Panc1 (cell line): ENCODE measurements at regions not wholly inside any gene's neighbourhood (a gene's known extent, or its start where the extent isn't known, plus 50 kb on each side); places are given as distances from the start of the nearest gene placed in this dataset.
"Not testable (repeated sequence)": the region's sequence is repeated elsewhere in the genome, so short reads cannot be mapped to it uniquely, and the experiment has no call there.

Experiments used
- ATAC-seq: fragments of 200-7000 bp; cut with Tn5 transposase; 2 replicates; pipeline ENCODE4 v1.9.1; 2020; ENCODE audit warnings: mild to moderate bottlenecking, moderate library complexity
- BruUV-seq: library from RNA; stranded (reverse); fragments of 400-500 nt; replicated peaks from 2 replicates; lab custom pipeline; 2021; lab: Mats Ljungman, UMichigan
- CTCF ChIA-PET: fragments of 300-600 bp; sonication (Branson Sonifier 250); formaldehyde crosslinking; loops from one replicate; lab custom pipeline; 2022; ENCODE audit warnings: antibody characterized with exemption; lab: Charles Lee
- POLR2A ChIA-PET: fragments of 300-600 bp; sonication (Branson Sonifier 250); formaldehyde crosslinking; loops from one replicate; lab custom pipeline; 2022; ENCODE audit warnings: antibody characterized with exemption; lab: Charles Lee
- DNase-seq: peaks from one replicate; pipeline ENCODE4 v3.0.0-alpha.2; 2010; ENCODE audit warnings: low read depth, low spot score
- H3K27ac ChIP-seq: 2 replicates; pipeline ENCODE4 v1.5.1; 2011; ENCODE audit warnings: mild to moderate bottlenecking, low read length, inconsistent platforms
- H3K27me3 ChIP-seq: fragments of 200-500 bp; sonication (Bioruptor generic); 2 replicates; pipeline ENCODE4 v1.6.0; 2014; ENCODE audit warnings: low read length, inconsistent platforms; ENCODE audit not compliant: control insufficient read depth, insufficient read depth
- H3K36me3 ChIP-seq: fragments of 200-500 bp; sonication (Bioruptor generic); 2 replicates; pipeline ENCODE4 v1.5.1; 2014; ENCODE audit warnings: inconsistent platforms, mild to moderate bottlenecking, low read length, moderate library complexity; ENCODE audit not compliant: control insufficient read depth, insufficient read depth
- H3K4me1 ChIP-seq: 2 replicates; pipeline ENCODE4 v1.5.1; 2011; ENCODE audit warnings: inconsistent platforms, mild to moderate bottlenecking, low read length, moderate library complexity; ENCODE audit not compliant: control insufficient read depth, insufficient read depth
- H3K4me3 ChIP-seq, 2 experiments: 2 replicates each; pipeline ENCODE4 v1.5.1; 2011 to 2012; ENCODE audit warnings: low read depth in 2 of 2, low read length in 2 of 2, mild to moderate bottlenecking in 2 of 2, inconsistent platforms in 1 of 2, moderate library complexity in 1 of 2
- H3K9me3 ChIP-seq: fragments of 200-500 bp; sonication (Bioruptor generic); 2 replicates; pipeline ENCODE4 v1.5.1; 2014; ENCODE audit warnings: low read depth, mild to moderate bottlenecking, inconsistent platforms, low read length, moderate library complexity; ENCODE audit not compliant: control insufficient read depth, insufficient read depth
- POLR2AphosphoS5 ChIP-seq: IDR thresholded peaks from 2 replicates; pipeline ENCODE4 v1.6.1; 2012; ENCODE audit warnings: mild to moderate bottlenecking, low read depth, low read length, moderate library complexity
- SIN3A ChIP-seq: IDR thresholded peaks from 2 replicates; pipeline ENCODE4 v1.6.1; 2012; ENCODE audit warnings: low read depth, mild to moderate bottlenecking, low read length, moderate library complexity, borderline replicate concordance; ENCODE audit not compliant: insufficient read depth
- TCF7L2 ChIP-seq: IDR thresholded peaks from 2 replicates; pipeline ENCODE4 v1.6.1; 2011; ENCODE audit warnings: mild to moderate bottlenecking, low read depth, low read length, inconsistent platforms
- in situ Hi-C: cut with HindIII; loops from 2 replicates; pipeline ENCODE4 v1.10.0; 2016; ENCODE audit warnings: low sequenced_read_pairs, low pct_unique_long_range_greater_than_20kb
- intact Hi-C: fragments of 100-400 bp; cut with micrococcal nuclease; formaldehyde crosslinking; loops from one replicate; pipeline ENCODE4 v1.10.0; 2022; ENCODE audit not compliant: unreplicated experiment
- TF ChIP-seq, protein P1 (sequence below), 2 experiments: IDR thresholded peaks; 2 replicates each; pipeline ENCODE4 v1.6.1; 2011 to 2012; ENCODE audit warnings: low read depth in 2 of 2, control low read depth in 1 of 2, low read length in 1 of 2, mild to moderate bottlenecking in 1 of 2, moderate library complexity in 1 of 2; ENCODE audit not compliant: insufficient read depth in 1 of 2
- TF ChIP-seq, protein P2 (sequence below): fragments of 450-650 bp; IDR thresholded peaks from 2 replicates; pipeline ENCODE4 v1.5.1; 2017; ENCODE audit warnings: mild to moderate bottlenecking

DNA sequence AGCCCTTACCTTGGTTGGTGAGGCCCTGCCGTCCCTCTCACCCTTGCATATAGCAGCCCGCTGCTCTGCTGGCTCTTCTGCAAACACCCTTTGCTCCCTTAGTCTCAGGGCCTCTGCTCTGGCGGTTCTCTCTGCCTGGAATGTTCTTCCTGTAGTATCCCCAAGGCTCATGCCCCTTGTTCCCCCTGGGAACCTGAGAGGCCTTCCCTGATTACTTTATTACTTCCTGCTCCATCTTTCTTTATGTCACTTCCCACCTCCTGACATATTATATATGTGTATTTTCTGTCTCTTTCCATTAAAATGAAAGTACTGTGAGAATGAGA is 73.9 kb upstream of the SPRY4 start:
- intact Hi-C loops (no loop called here), in situ Hi-C loops (no loop called here)
- H3K4me1 ChIP-seq, result no peaks in the 10 kb centered on the region
- DNase-seq (no peak), ATAC-seq (no peak)
- H3K9me3 ChIP-seq, result peaks cover 18% of the 10 kb centered on the region; the same call in 1 of the 2 replicates
- no peaks in the 10 kb centered on the region for H3K36me3 ChIP-seq
- no peak overlapping the region for H3K27ac ChIP-seq
- CTCF ChIA-PET, result no interaction called here
- H3K4me3 ChIP-seq, result no peak overlapping the region
- BruUV-seq, result no TSS peak
- POLR2A ChIA-PET, result no interaction called here
- TF ChIP-seq POLR2AphosphoS5 (no peak), TCF7L2 (no peak), SIN3A (no peak)
- TF ChIP-seq, protein P1, sequence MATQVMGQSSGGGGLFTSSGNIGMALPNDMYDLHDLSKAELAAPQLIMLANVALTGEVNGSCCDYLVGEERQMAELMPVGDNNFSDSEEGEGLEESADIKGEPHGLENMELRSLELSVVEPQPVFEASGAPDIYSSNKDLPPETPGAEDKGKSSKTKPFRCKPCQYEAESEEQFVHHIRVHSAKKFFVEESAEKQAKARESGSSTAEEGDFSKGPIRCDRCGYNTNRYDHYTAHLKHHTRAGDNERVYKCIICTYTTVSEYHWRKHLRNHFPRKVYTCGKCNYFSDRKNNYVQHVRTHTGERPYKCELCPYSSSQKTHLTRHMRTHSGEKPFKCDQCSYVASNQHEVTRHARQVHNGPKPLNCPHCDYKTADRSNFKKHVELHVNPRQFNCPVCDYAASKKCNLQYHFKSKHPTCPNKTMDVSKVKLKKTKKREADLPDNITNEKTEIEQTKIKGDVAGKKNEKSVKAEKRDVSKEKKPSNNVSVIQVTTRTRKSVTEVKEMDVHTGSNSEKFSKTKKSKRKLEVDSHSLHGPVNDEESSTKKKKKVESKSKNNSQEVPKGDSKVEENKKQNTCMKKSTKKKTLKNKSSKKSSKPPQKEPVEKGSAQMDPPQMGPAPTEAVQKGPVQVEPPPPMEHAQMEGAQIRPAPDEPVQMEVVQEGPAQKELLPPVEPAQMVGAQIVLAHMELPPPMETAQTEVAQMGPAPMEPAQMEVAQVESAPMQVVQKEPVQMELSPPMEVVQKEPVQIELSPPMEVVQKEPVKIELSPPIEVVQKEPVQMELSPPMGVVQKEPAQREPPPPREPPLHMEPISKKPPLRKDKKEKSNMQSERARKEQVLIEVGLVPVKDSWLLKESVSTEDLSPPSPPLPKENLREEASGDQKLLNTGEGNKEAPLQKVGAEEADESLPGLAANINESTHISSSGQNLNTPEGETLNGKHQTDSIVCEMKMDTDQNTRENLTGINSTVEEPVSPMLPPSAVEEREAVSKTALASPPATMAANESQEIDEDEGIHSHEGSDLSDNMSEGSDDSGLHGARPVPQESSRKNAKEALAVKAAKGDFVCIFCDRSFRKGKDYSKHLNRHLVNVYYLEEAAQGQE (IDR thresholded peaks at IDR 0.05; ENCODE audit: insufficient read depth in 1 of 2, low read depth in 2 of 2, low read length in 1 of 2), result no peak
- TF ChIP-seq, protein P2, sequence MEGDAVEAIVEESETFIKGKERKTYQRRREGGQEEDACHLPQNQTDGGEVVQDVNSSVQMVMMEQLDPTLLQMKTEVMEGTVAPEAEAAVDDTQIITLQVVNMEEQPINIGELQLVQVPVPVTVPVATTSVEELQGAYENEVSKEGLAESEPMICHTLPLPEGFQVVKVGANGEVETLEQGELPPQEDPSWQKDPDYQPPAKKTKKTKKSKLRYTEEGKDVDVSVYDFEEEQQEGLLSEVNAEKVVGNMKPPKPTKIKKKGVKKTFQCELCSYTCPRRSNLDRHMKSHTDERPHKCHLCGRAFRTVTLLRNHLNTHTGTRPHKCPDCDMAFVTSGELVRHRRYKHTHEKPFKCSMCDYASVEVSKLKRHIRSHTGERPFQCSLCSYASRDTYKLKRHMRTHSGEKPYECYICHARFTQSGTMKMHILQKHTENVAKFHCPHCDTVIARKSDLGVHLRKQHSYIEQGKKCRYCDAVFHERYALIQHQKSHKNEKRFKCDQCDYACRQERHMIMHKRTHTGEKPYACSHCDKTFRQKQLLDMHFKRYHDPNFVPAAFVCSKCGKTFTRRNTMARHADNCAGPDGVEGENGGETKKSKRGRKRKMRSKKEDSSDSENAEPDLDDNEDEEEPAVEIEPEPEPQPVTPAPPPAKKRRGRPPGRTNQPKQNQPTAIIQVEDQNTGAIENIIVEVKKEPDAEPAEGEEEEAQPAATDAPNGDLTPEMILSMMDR, result no peak
- no peaks in the 10 kb centered on the region for H3K27me3 ChIP-seq

DNA sequence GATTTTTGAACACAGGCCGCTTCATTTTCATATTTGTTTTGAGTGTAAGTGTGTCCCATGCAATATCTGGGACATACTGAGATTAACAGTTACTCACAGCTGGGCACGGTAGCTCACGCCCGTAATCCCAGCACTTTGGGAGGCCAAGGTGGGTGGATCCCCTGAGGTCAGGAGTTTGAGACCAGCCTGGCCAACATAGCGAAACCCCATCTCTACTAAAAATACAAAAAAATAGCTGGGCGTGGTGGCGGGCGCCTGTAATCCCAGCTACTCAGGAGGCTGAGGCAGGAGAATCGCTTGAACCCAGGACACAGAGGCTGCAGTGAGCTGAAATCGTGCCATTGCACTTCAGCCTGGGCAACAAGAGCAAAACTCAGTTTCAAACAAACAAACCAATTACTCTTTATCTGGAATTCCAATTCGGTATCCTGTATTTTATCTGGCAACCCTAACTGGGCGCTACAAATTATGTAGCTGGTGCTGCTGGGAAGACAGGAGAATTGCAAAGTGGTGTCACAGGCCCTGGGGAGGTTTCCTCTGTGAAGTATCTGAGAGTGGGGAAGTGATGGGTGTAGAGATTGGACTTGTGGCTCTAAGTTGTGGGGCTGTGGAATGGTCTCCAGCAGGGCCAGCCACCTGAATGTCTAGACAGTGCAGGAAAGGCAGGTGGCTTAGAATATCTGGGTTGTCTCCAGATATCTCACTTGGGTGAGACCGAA is 73.3 kb upstream of the SPRY4 start:
- H3K27ac ChIP-seq, in situ Hi-C loops, CTCF ChIA-PET, H3K27me3 ChIP-seq, H3K4me3 ChIP-seq, intact Hi-C loops, H3K36me3 ChIP-seq, BruUV-seq, DNase-seq, ATAC-seq, POLR2A ChIA-PET, H3K4me1 ChIP-seq: not testable (repeated sequence)
- H3K9me3 ChIP-seq, result peaks cover 18% of the 10 kb centered on the region; the same call in 1 of the 2 replicates

DNA sequence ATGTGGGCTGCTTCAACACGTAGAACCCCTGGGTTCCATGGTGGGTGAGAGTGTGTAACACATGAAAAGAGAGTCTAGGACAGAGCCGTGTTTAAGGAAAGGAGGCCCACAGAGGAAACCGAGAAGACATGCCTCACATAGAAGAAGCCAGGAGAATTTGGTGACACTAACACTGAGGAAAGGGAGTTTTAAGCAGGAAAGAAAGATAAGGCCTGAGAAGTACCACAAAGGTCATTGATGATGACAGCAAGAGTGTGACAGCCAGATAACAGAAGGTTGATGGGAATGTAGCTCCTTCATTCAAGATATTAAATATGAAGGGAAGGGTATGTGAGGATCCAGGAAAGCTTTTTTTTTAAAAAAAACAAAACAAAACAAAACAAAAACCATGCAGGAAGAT is 72.4 kb upstream of the SPRY4 start:
- Histone ChIP-seq H3K27me3 (no peaks in the 10 kb centered on the region), H3K9me3 (peaks cover 18% of the 10 kb centered on the region; the same call in 1 of the 2 replicates), H3K4me3 (no peak overlapping the region), H3K36me3 (no peaks in the 10 kb centered on the region), H3K4me1 (no peaks in the 10 kb centered on the region), H3K27ac (no peak overlapping the region)
- no TSS peak for BruUV-seq
- CTCF ChIA-PET, result no interaction called here
- intact Hi-C loops (no loop called here), in situ Hi-C loops (no loop called here)
- TF ChIP-seq, protein P2, result no peak
- no peak for TF ChIP-seq POLR2AphosphoS5
- TF ChIP-seq TCF7L2, result no peak
- no peak for TF ChIP-seq SIN3A
- TF ChIP-seq, protein P1 (IDR thresholded peaks at IDR 0.05; ENCODE audit: insufficient read depth in 1 of 2, low read depth in 2 of 2, low read length in 1 of 2), result no peak
- no peak for DNase-seq
- POLR2A ChIA-PET, result no interaction called here
- ATAC-seq, result no peak
